ENCODE measurements at regions not wholly inside any gene's neighbourhood (a gene's known extent, or its start where the extent isn't known, plus 50 kb on each side); places are given as distances from the start of the nearest gene placed in this dataset.
"Not testable (repeated sequence)": the region's sequence is repeated elsewhere in the genome, so short reads cannot be mapped to it uniquely, and the experiment has no call there.

- not testable (repeated sequence) for H3K4me3 ChIP-seq (ENCODE audit: low read length); H3K79me2 ChIP-seq (ENCODE audit: control insufficient read depth, low read length); H3K4me1 ChIP-seq (ENCODE audit: control insufficient read depth, low read length); H4K20me1 ChIP-seq (ENCODE audit: control insufficient read depth, insufficient read depth, low read depth, low read length); H3F3A ChIP-seq (ENCODE audit: control insufficient read depth, insufficient read depth); H3K9me2 ChIP-seq (replicated peaks; ENCODE audit: control insufficient read depth, low read length); H3K36me3 ChIP-seq (ENCODE audit: control insufficient read depth, low read length); H3K27ac ChIP-seq (ENCODE audit: low read depth, low read length); H3K9me3 ChIP-seq (ENCODE audit: control insufficient read depth, insufficient read depth, low read length); H3K4me2 ChIP-seq (ENCODE audit: low read length); H3K27me3 ChIP-seq (ENCODE audit: control insufficient read depth, low read length)
These were observed 255.8 kb downstream of the ANKRD30B start for GRCh38 chr18:15003636-15004269.

GRCh38 chr18:15004270-15004973 lies 256.4 kb downstream of the ANKRD30B start:
- not testable (repeated sequence) for H3K4me1 ChIP-seq (ENCODE audit: control insufficient read depth, low read length); H3K9me2 ChIP-seq (replicated peaks; ENCODE audit: control insufficient read depth, low read length); H3K27ac ChIP-seq (ENCODE audit: low read depth, low read length); H3K79me2 ChIP-seq (ENCODE audit: control insufficient read depth, low read length); H3K27me3 ChIP-seq (ENCODE audit: control insufficient read depth, low read length); H3K4me3 ChIP-seq (ENCODE audit: low read length); H3K36me3 ChIP-seq (ENCODE audit: control insufficient read depth, low read length); H3K9me3 ChIP-seq (ENCODE audit: control insufficient read depth, insufficient read depth, low read length); H3K4me2 ChIP-seq (ENCODE audit: low read length); H3F3A ChIP-seq (ENCODE audit: control insufficient read depth, insufficient read depth); H4K20me1 ChIP-seq (ENCODE audit: control insufficient read depth, insufficient read depth, low read depth, low read length)

GRCh38 chr18:15005313-15006130 lies 257.6 kb downstream of the ANKRD30B start:
- Histone ChIP-seq H3K27ac (ENCODE audit: low read depth, low read length) (no peak overlapping the region), H3F3A (ENCODE audit: control insufficient read depth, insufficient read depth) (no peaks in the 10 kb centered on the region), H3K79me2 (ENCODE audit: control insufficient read depth, low read length) (no peaks in the 10 kb centered on the region), H3K27me3 (ENCODE audit: control insufficient read depth, low read length) (no peaks in the 10 kb centered on the region), H3K9me2 (replicated peaks; ENCODE audit: control insufficient read depth, low read length) (no peaks in the 10 kb centered on the region), H3K36me3 (ENCODE audit: control insufficient read depth, low read length) (no peaks in the 10 kb centered on the region), H3K4me2 (ENCODE audit: low read length) (no peak overlapping the region), H3K9me3 (ENCODE audit: control insufficient read depth, insufficient read depth, low read length) (no peaks in the 10 kb centered on the region), H3K4me1 (ENCODE audit: control insufficient read depth, low read length) (no peaks in the 10 kb centered on the region), H3K4me3 (ENCODE audit: low read length) (no peak overlapping the region), H4K20me1 (ENCODE audit: control insufficient read depth, insufficient read depth, low read depth, low read length) (no peaks in the 10 kb centered on the region)
- no peak for TF ChIP-seq EZH2phosphoT487 (IDR thresholded peaks at IDR 0.05; ENCODE audit: borderline replicate concordance, low read length)
- TF ChIP-seq CTCF (IDR thresholded peaks at IDR 0.05; ENCODE audit: low read depth, low read length, poor library complexity, severe bottlenecking) = no peak

GRCh38 chr18:15006616-15007015 lies 258.6 kb downstream of the ANKRD30B start:
- not testable (repeated sequence) for H3K9me2 ChIP-seq (replicated peaks; ENCODE audit: control insufficient read depth, low read length); H3K79me2 ChIP-seq (ENCODE audit: control insufficient read depth, low read length); H4K20me1 ChIP-seq (ENCODE audit: control insufficient read depth, insufficient read depth, low read depth, low read length); H3K9me3 ChIP-seq (ENCODE audit: control insufficient read depth, insufficient read depth, low read length); H3K27ac ChIP-seq (ENCODE audit: low read depth, low read length); H3F3A ChIP-seq (ENCODE audit: control insufficient read depth, insufficient read depth); H3K4me1 ChIP-seq (ENCODE audit: control insufficient read depth, low read length); H3K4me2 ChIP-seq (ENCODE audit: low read length); H3K27me3 ChIP-seq (ENCODE audit: control insufficient read depth, low read length); H3K36me3 ChIP-seq (ENCODE audit: control insufficient read depth, low read length); H3K4me3 ChIP-seq (ENCODE audit: low read length)

GRCh38 chr18:15026041-15026440 lies 278.1 kb downstream of the ANKRD30B start:
- H3K9me2 ChIP-seq (replicated peaks; ENCODE audit: control insufficient read depth, low read length); H3K36me3 ChIP-seq (ENCODE audit: control insufficient read depth, low read length); H3K4me2 ChIP-seq (ENCODE audit: low read length); H3F3A ChIP-seq (ENCODE audit: control insufficient read depth, insufficient read depth); H3K9me3 ChIP-seq (ENCODE audit: control insufficient read depth, insufficient read depth, low read length); H3K79me2 ChIP-seq (ENCODE audit: control insufficient read depth, low read length); H3K27me3 ChIP-seq (ENCODE audit: control insufficient read depth, low read length); H3K27ac ChIP-seq (ENCODE audit: low read depth, low read length); H3K4me1 ChIP-seq (ENCODE audit: control insufficient read depth, low read length); H3K4me3 ChIP-seq (ENCODE audit: low read length); H4K20me1 ChIP-seq (ENCODE audit: control insufficient read depth, insufficient read depth, low read depth, low read length): not testable (repeated sequence)

- H3K4me2 ChIP-seq (ENCODE audit: low read length); H3K79me2 ChIP-seq (ENCODE audit: control insufficient read depth, low read length); H3K27me3 ChIP-seq (ENCODE audit: control insufficient read depth, low read length); H3K27ac ChIP-seq (ENCODE audit: low read depth, low read length); H3K9me3 ChIP-seq (ENCODE audit: control insufficient read depth, insufficient read depth, low read length); H3K9me2 ChIP-seq (replicated peaks; ENCODE audit: control insufficient read depth, low read length); H3K36me3 ChIP-seq (ENCODE audit: control insufficient read depth, low read length); H4K20me1 ChIP-seq (ENCODE audit: control insufficient read depth, insufficient read depth, low read depth, low read length); H3K4me3 ChIP-seq (ENCODE audit: low read length); H3K4me1 ChIP-seq (ENCODE audit: control insufficient read depth, low read length); H3F3A ChIP-seq (ENCODE audit: control insufficient read depth, insufficient read depth): not testable (repeated sequence)
These were observed 280.1 kb downstream of the ANKRD30B start for GRCh38 chr18:15028037-15028436.

- H3F3A ChIP-seq (ENCODE audit: control insufficient read depth, insufficient read depth); H3K27ac ChIP-seq (ENCODE audit: low read depth, low read length); H3K4me3 ChIP-seq (ENCODE audit: low read length); H3K36me3 ChIP-seq (ENCODE audit: control insufficient read depth, low read length); H3K79me2 ChIP-seq (ENCODE audit: control insufficient read depth, low read length); H3K4me1 ChIP-seq (ENCODE audit: control insufficient read depth, low read length); H4K20me1 ChIP-seq (ENCODE audit: control insufficient read depth, insufficient read depth, low read depth, low read length); H3K4me2 ChIP-seq (ENCODE audit: low read length); H3K9me3 ChIP-seq (ENCODE audit: control insufficient read depth, insufficient read depth, low read length); H3K9me2 ChIP-seq (replicated peaks; ENCODE audit: control insufficient read depth, low read length); H3K27me3 ChIP-seq (ENCODE audit: control insufficient read depth, low read length): not testable (repeated sequence)
These were observed 312.4 kb downstream of the ANKRD30B start for GRCh38 chr18:15060279-15060880.

Data from DOHH2 (cell line).